ENCODE measurements at regions not wholly inside any gene's neighbourhood (a gene's known extent, or its start where the extent isn't known, plus 50 kb on each side); places are given as distances from the start of the nearest gene placed in this dataset.

GRCh38 chr2:234764372-234764771 lies 187.4 kb upstream of the SH3BP4 start:
- no peak for DNase-seq (ENCODE audit: low read depth)

- DNase-seq (ENCODE audit: low read depth) = no peak
Observed at GRCh38 chr2:234763002-234763873, 188.6 kb upstream of the SH3BP4 start.

DNA sequence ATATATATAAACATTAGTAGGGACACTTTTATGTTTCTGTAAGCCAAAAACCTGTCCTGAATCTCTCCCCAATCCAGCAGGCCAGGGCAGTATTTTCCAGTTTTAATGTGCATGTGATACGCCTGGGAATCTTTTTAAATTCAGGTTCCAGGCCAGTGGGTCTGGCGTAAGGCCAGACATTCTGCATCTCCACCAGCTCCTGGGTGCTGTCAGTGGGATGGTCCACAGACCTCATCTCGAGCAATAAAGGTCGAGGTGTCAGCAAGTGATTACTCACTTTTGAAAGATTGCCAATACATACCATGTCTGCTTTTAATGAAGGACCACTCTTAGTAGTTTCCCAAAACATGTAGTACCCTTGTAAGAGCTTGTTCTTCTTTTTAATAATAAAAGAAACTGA lies 189.9 kb upstream of the SH3BP4 start:
- DNase-seq (ENCODE audit: low read depth) = no peak

DNA sequence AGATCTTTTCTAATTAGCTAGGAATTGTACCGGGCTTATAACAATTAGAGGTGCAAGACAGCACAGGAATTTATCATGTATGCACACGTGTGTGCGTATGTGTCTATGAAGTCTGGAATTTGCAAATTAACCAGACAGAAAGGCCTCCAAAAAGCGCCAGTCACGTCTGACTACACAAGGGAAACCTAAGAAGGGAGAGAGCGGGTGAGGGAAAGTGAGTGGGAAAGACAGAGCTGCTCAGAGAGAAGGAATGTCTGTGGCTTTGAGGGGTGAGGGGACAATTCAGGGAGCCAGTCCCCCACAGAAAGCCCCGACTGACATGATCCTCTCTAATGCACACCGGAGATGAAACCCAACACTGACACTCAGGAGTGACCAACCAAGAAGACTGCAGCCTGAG lies 197.7 kb upstream of the SH3BP4 start:
- no peak for DNase-seq (ENCODE audit: low read depth)

GRCh38 chr2:234753701-234754100 lies 198.1 kb upstream of the SH3BP4 start:
- no peak for DNase-seq (ENCODE audit: low read depth)

GRCh38 chr2:234752966-234753365 lies 198.9 kb upstream of the SH3BP4 start:
- no peak for DNase-seq (ENCODE audit: low read depth)

DNA sequence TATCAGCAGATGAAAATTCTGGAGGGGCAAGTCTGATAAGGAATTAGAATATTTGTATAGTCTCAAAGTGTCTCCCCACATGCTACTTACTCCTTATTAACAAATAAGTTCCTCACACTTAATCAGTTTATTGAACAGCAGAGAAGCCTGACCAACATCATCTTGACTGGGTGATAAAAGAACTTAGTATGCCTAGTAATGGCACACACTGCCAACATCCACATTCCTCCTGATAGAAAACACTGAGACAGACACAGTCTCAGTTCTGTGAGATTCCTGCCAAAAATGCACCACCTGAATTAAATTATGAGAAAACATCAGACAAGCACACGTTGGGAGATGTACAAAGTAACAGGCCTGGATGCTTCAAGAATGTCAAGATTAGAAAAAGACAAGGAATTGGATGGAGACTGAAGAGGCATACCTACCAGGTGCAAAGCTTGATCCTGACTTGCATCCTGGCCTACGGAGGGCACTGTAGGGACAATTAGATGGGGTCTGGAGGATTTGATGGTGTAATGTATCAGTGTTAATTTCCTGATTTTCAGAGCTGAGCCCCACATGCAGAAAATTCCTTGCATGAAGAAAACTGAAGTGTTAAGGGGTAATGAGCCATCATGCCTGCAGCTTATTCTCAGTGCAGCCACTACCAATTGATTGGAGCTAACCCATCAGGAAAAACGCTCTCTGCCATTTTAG lies 200.4 kb upstream of the SH3BP4 start:
- DNase-seq (ENCODE audit: low read depth) = no peak

DNA sequence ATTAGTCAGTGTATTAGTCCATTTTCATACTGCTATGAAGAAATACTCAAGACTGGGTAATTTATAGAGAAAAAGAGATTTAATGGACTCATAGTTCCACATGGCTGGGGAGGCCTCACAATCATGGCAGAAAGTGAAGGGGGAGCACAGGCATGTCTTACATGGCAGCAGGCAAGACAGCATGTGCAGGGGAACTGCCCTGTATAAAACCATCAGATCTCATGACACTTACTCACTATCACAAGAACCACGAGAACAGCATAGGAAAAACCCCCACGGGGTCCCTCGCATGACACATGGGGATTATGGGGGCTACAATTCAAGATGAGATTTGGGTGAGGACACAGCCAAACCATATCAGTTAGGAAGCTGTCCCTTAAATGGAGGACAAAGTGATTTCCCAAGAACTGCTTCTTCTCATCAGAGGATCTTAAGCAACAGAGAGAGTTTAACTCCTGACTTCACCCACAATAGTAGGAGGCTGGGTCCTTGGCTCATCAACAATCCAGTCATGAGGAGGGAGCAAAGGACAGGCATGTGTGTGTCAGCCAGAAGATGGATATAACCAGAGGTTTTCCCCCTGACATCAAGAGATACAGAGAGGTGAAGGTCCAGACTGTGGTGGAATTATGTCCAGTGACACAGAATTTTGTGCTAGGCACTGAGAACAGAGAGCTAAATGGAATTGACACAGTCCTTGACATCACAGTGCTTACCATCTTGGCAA lies 203.8 kb upstream of the SH3BP4 start:
- no peak for DNase-seq (ENCODE audit: low read depth)

DNA sequence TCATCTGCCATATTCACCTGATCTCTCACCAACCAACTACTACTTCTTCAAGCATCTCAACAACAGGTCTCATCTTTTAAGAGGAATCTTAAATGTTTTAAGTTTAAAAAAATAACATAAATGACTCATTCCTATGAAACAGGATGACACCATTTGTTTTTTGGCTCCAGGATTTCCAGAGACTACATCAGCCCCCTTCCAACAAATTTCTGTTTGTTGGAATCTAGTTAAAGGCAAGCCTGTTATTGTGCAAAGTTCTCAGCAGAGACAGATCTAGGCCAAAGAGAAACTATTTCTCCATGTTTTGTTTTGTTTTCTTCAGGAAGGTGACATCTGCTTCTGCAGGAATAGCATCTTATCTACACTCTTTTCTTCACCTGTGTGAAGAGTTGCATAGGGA lies 204.8 kb upstream of the SH3BP4 start:
- no peak for DNase-seq (ENCODE audit: low read depth)

DNA sequence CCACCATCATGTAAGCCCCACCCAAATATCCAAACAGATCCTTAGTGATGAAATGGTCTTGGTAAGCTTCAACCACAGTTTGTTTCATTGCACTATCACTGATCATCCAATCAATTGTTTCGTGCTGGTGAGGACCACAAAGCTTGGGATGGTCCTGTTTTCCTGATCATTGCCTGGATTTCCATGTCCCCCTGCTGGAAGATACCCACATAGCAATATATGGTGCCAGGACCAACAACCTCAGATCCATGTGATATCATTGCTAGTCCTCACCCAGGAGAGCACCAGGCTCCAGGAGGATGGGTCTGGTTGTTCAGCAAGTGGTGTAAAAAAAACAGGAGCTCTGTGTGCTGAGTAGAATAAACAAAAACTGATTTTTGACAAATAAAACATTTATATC lies 206.5 kb upstream of the SH3BP4 start:
- no peak for DNase-seq (ENCODE audit: low read depth)

GRCh38 chr2:234741976-234742375 lies 209.8 kb upstream of the SH3BP4 start:
- DNase-seq (ENCODE audit: low read depth) = no peak

- DNase-seq (ENCODE audit: low read depth) = no peak
Observed at GRCh38 chr2:234739061-234739460, 212.8 kb upstream of the SH3BP4 start.

DNA sequence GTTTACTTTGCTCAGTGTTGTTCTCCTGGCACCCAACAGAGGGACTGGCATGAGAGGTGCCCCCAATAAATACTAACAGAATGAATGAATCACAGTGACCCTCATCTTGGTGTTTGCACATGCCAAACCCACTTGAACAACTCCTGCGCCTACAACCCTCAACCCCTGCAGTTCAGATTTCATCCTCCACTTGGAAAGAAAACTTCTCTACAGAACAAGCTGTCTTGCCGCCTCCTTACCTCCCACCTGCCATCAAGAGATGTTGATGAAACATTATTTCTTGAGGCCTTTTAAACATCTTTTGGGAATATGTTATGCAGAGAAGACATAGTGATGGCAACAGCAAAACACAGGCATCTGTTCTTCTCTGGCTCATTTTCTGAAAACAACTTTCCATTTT lies 216.0 kb upstream of the SH3BP4 start:
- DNase-seq (ENCODE audit: low read depth) = no peak

DNA sequence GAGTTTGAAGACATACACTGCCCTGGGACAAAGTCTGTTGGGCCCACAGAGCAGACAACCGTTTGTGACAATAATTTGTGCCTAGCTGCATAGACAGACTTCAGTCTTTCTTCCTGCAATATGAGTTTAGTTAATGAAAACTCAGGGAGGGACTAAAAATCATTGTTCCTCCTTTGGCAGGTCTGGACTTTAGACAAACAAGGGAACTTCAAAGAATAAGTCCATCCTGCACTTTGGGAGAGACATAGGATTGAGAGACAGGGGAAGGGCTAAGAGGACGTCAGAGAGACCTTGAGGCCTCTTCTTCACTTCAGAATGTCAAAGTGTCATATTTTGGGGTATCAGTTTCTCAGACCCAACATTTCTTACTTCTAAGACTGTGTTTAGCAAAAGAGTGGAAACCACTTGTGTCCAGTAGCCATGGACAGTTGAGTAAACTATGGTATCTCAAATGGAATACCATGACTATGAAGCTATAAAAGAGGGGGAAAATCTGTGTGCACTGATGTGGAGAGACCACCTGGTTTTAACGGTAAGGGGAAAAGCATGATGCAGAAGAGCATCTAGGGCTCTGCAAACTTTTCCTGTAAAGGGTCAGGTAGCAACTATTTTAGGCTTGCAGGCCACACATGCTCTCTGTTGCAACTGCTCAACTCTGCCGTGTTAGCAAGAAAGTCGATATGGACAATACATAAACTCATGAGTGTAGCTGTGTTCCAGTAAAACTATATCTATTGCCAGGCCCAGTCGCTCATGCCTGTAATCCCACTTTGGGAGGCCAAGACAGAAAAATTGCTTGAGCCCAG lies 217.8 kb upstream of the SH3BP4 start:
- no peak for DNase-seq (ENCODE audit: low read depth)

DNA sequence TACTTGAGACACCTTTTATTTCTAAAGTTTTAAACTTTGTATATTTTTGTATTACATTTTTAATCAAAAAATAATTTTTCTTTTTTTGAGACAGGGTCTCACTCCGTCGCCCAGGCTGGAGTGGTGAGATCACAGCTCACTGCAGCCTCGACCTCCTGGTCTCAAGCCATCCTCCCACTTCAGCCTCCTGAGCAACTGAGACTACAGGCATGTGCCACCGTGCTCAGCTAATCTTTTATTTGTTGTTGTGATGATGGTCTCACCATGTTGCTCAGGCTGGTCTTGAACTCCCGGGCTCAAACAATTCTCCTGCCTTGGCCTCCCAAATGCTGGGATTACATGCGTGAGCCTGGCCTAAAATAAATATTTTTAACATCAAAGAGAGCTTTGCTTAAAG lies 218.7 kb upstream of the SH3BP4 start:
- DNase-seq (ENCODE audit: low read depth) = no peak

- no peak for DNase-seq (ENCODE audit: low read depth)
Observed at GRCh38 chr2:234732404-234733092, 219.3 kb upstream of the SH3BP4 start.

GRCh38 chr2:234731236-234731635 lies 220.6 kb upstream of the SH3BP4 start:
- no peak for DNase-seq (ENCODE audit: low read depth)

DNA sequence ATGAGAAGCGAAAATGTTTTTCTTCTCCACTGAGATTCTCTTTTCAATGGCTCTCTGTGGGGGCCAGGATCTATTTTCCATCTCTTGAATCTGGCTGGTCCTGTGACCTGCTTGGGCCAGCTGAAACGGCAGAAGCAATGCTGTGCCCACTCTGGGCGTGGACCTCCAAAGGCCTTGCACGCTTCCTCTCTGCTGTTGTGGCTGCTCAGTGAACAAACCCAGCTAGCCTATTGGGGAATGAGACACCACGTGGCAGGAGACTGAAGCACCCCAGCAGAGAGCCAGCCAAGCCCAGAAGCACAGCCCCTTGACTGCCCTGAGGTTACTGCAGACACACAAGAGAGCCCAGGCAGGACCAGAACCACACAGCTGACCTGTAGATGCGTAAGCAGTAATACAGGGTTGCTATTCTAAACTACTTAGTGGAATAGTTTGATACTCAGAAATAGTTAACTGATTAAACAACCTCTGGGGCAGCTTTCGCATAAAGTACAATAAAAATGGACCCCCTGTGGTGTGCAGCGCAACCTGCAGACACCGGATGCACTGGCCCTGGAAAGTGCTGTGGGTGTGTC lies 221.7 kb upstream of the SH3BP4 start:
- no peak for DNase-seq (ENCODE audit: low read depth)

DNA sequence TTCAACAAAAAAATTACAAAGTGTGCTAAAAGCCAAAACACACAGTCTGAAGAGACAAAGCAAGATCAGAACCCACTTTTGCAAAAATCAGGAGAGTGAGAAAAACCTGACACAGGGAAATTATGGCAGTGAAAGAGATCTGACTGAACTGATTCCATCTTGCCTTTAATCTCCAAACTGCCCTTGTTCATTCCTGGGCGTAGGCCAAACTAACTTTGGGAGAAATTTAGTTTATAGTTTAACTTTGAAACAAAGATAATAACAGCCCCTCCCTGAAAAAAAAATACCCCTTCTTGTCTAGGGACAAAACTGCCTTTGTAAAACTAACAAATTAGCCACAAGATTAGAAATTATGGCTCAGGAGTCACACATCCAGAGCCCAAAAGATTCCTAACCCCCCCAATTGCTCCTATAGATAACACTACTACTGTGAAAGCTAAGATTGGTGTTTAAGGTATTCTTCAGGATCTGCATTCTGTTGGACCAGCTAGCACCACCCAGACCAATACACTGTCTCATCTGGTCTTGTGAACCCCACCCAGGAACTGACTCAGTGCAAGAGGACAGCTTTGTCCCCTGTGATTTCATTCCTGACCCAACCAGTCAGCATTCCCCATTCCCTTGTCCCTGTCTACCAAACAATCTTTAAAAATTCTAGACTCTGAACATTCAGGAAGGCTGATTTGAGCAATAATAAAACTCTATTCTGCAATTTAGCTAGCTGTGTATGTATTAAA lies 226.1 kb upstream of the SH3BP4 start:
- no peak for DNase-seq (ENCODE audit: low read depth)

DNA sequence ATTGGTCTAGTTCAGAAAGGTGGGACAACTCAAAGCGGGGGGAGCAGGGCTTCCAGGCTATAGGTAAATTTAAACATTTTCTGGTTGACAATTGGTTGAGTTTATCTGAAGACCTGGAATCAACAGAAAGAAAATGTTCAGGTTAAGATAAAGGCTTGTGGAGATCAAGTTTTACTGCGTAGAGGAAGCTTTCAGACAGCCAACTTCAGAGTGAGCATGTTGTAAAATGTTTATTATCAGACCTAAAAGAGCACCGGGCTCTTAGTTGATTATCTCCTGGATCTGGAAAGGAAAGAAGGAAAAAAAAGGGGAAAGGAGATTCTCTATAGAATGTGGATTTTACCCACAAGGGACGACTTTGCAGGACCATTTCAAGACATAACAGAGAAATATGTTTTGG lies 227.0 kb upstream of the SH3BP4 start:
- no peak for DNase-seq (ENCODE audit: low read depth)

All from non-pigmented ciliary epithelial cell (primary cell).